ENCODE measurements at regions not wholly inside any gene's neighbourhood (a gene's known extent, or its start where the extent isn't known, plus 50 kb on each side); places are given as distances from the start of the nearest gene placed in this dataset.

GRCh38 chr5:111993242-111993641, 236.2 kb upstream of the NREP start:
- no peak for TF ChIP-seq CTCF (conservative IDR thresholded peaks at IDR 0.05; ENCODE audit: low read length)
- TF ChIP-seq EZH2phosphoT487 (IDR thresholded peaks at IDR 0.05; ENCODE audit: borderline replicate concordance, low read depth, low read length) = no peak
